ENCODE measurements at regions not wholly inside any gene's neighbourhood (a gene's known extent, or its start where the extent isn't known, plus 50 kb on each side); places are given as distances from the start of the nearest gene placed in this dataset.

GRCh38 chr5:5826911-5827310, 404.4 kb downstream of the ICE1 start:
- TF ChIP-seq, protein P1, sequence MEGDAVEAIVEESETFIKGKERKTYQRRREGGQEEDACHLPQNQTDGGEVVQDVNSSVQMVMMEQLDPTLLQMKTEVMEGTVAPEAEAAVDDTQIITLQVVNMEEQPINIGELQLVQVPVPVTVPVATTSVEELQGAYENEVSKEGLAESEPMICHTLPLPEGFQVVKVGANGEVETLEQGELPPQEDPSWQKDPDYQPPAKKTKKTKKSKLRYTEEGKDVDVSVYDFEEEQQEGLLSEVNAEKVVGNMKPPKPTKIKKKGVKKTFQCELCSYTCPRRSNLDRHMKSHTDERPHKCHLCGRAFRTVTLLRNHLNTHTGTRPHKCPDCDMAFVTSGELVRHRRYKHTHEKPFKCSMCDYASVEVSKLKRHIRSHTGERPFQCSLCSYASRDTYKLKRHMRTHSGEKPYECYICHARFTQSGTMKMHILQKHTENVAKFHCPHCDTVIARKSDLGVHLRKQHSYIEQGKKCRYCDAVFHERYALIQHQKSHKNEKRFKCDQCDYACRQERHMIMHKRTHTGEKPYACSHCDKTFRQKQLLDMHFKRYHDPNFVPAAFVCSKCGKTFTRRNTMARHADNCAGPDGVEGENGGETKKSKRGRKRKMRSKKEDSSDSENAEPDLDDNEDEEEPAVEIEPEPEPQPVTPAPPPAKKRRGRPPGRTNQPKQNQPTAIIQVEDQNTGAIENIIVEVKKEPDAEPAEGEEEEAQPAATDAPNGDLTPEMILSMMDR (IDR thresholded peaks at IDR 0.05): no peak
- TF ChIP-seq POLR2A (IDR thresholded peaks at IDR 0.05) (no peak), POLR2AphosphoS5 (IDR thresholded peaks at IDR 0.05) (no peak)
